Fibroblast of upper back skin (primary cell): ENCODE measurements at regions not wholly inside any gene's neighbourhood (a gene's known extent, or its start where the extent isn't known, plus 50 kb on each side); places are given as distances from the start of the nearest gene placed in this dataset.
"Not testable (repeated sequence)": the region's sequence is repeated elsewhere in the genome, so short reads cannot be mapped to it uniquely, and the experiment has no call there.

ENCODE experiments used
- DNase-seq: peaks from one replicate; pipeline ENCODE4 v3.0.0-alpha.2; 2013

GRCh38 chr6:141216726-141217125 is 916.0 kb upstream of the GJE1 start:
- DNase-seq: no peak

GRCh38 chr6:141212296-141212695 is 920.4 kb upstream of the GJE1 start:
- DNase-seq: no peak

- DNase-seq: no peak
Observed at GRCh38 chr6:141211845-141212244, 920.9 kb upstream of the GJE1 start.

- DNase-seq: no peak
Observed at GRCh38 chr6:141210901-141211300, 921.8 kb upstream of the GJE1 start.

- no peak for DNase-seq
Observed at GRCh38 chr6:141209890-141210289, 922.8 kb upstream of the GJE1 start.

GRCh38 chr6:141208101-141208500 is 924.6 kb upstream of the GJE1 start:
- no peak for DNase-seq

GRCh38 chr6:141203902-141204575 is 928.7 kb upstream of the GJE1 start:
- DNase-seq: peak; percentile 39

GRCh38 chr6:141202626-141203025 is 930.1 kb upstream of the GJE1 start:
- DNase-seq: peak; percentile 53

GRCh38 chr6:141199074-141199473 is 933.7 kb upstream of the GJE1 start:
- peak; percentile 62 for DNase-seq

GRCh38 chr6:141195251-141195832 is 937.4 kb upstream of the GJE1 start:
- DNase-seq: no peak

- DNase-seq: no peak
Observed at GRCh38 chr6:141183368-141183767, 949.4 kb upstream of the GJE1 start.

- not testable (repeated sequence) for DNase-seq
Observed at GRCh38 chr6:141175458-141175857, 957.3 kb upstream of the GJE1 start.

- no peak for DNase-seq
Observed at GRCh38 chr6:141174932-141175331, 957.8 kb upstream of the GJE1 start.

- no peak for DNase-seq
Observed at GRCh38 chr6:141173529-141173928, 959.2 kb upstream of the GJE1 start.

- peak; percentile 95 for DNase-seq
Observed at GRCh38 chr6:141169419-141169818, 963.3 kb upstream of the GJE1 start.

GRCh38 chr6:141167945-141168344 is 964.8 kb upstream of the GJE1 start:
- no peak for DNase-seq

GRCh38 chr6:141165002-141165665 is 967.6 kb upstream of the GJE1 start:
- DNase-seq: no peak

GRCh38 chr6:141164042-141164743 is 968.5 kb upstream of the GJE1 start:
- no peak for DNase-seq

GRCh38 chr6:141163107-141163506 is 969.6 kb upstream of the GJE1 start:
- DNase-seq: no peak

- no peak for DNase-seq
Observed at GRCh38 chr6:141158740-141159139, 974.0 kb upstream of the GJE1 start.

GRCh38 chr6:141153563-141153962 is 979.2 kb upstream of the GJE1 start:
- no peak for DNase-seq

- DNase-seq: peak; percentile 73
Observed at GRCh38 chr6:141152951-141153350, 979.8 kb upstream of the GJE1 start.

- DNase-seq: no peak
Observed at GRCh38 chr6:141151710-141152417, 980.9 kb upstream of the GJE1 start.
